Iris pigment epithelial cell (primary cell): ENCODE measurements at regions not wholly inside any gene's neighbourhood (a gene's known extent, or its start where the extent isn't known, plus 50 kb on each side); places are given as distances from the start of the nearest gene placed in this dataset.

Source experiments
- DNase-seq: peaks from one replicate; pipeline ENCODE4 v3.0.0-alpha.2; 2011; ENCODE audit warnings: low read depth

- peak; percentile 34 for DNase-seq
Observed at GRCh38 chr3:104556372-104557078, 810.2 kb upstream of the ALCAM start.

GRCh38 chr3:104561324-104561723 is 805.4 kb upstream of the ALCAM start:
- no peak for DNase-seq

DNA sequence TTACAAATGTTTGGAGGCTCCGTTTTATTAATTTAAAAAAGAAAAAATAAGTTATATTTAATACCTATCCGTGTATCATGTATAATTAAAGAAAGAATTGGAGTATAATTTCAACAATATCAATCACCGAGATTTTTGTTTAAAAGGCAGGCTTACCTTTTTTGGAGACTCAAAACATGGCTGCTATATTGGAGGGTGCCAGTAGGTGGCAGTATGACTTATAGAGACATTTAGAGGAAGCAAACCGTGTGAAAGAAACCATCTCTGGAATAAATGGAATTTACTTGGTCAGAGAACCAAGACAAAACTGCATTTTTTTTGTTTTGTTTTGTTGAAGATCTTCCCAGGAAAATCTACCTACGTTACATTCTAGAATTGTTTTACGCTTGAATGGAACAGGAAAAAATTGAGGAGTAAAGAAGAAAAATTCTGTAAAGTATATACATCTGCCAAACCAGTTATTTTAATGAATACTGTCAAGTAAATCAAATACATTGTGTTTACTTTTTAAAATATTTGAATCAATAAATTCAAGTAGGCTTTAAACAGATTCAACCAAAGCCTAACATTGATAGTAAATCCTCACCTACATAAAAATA is 802.6 kb upstream of the ALCAM start:
- DNase-seq: peak; percentile 63

DNA sequence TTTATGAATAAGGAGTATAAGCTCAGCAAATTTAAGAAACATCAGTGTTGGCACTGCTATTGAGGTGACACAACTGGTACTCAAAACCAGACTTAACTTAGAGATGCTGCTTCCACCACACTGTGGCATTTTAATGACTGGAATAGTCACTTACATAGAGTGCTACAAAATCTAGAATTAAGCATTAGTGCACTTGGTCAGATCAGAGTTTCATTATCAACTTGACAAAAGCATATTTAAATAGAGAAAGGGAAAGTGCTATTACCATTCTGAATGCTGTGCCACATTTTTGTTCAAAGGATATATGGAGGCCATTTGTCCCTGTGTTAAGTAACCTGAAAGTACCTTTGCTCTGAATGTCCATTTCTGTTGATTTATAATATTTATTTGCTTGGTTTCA is 800.7 kb upstream of the ALCAM start:
- no peak for DNase-seq

- DNase-seq: no peak
Observed at GRCh38 chr3:104575634-104576033, 791.1 kb upstream of the ALCAM start.

DNA sequence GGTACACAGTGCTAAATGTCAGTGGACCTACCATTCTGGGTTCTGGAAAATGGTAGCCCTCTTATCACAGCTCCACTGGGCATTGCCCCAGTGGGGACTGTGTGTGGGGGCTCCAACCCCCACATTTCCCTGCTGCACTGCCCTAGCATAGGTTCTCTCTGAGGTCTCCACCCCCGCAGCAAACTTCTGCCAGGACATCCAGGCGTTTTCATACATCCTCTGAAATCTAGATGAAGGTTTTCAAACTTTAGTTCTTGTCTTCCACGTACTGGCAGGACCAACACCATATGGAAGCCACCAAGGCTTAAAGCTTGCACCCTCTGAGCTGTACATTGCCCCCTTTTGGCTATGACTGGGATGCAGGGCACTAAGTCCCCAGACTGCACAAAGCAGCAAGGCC is 788.2 kb upstream of the ALCAM start:
- no peak for DNase-seq

DNA sequence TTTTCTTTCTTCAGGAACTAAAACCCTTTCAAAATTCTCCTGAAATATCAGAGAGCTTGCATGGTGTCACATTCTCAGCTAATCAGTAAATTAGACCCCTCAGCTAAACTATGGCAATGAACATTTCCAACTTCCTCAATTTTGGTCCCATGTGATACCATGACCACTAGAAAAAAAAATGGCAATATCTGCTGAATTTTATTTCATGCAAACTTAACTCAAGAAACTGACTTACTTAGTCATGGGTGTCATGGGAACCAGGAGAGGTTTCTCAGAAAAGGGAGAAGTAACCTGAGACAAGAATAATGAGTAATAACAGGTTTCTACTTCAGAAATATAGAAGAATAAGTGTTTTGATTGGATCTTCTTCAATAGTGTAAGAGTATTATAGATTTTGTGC is 784.6 kb upstream of the ALCAM start:
- peak; percentile 58 for DNase-seq

DNA sequence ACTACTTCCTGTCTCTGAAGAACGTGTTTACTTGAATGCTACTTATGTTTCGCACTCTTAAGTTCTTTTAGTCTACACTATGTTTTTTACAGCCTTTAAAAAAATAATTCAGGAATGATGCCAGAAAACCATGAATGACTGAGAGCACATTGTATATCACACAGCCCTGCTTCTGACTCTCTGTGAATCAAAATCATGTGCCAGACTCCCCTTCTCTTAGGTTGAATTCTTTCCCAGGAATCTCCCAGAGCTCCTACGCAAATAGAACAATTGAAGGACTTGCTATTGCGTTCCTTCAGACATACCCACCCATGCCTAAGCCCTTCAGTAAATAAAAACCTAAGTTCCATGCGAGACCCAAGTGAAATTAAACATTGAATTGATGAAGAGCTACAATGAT is 782.0 kb upstream of the ALCAM start:
- DNase-seq: no peak

GRCh38 chr3:104586344-104586743 is 780.4 kb upstream of the ALCAM start:
- no peak for DNase-seq

DNA sequence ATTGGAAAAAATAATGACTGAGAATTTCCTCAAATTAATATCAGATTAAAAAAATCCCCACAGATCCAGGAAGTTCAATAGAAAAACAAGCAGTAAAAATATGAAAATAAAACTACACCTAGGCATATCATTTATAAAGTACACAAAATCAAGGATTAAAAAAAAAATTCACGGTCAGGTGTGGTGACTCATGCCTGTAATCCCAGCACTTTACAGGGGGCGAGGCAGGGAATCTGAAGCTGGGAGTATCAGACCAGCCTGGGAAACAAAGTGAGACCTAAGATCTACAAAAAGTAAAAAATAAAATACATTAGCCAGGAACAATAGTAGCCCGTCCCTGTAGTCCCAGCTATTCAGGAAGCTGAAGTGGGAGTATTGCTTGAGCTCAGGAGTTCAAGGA is 778.3 kb upstream of the ALCAM start:
- no peak for DNase-seq

DNA sequence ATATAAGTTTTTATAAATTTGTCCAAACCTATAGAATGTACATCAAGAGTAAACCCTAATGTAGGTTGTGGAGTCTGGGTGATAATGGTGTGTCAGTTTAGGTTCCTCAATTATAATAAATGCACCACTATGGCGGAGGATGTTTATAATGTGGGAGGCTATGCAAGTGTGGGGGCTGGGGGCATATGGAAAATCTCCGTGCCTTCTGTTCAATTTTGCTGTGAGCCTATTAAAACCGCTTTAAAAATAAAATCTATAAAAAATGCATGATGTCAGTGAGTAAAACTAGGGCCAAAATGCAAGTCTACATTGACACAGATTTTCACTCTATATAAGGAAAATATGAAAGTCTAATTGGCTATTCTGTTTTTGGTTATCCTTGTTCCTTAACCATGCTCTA is 774.9 kb upstream of the ALCAM start:
- DNase-seq: no peak

- no peak for DNase-seq
Observed at GRCh38 chr3:104594491-104594890, 772.2 kb upstream of the ALCAM start.

GRCh38 chr3:104596054-104596453 is 770.7 kb upstream of the ALCAM start:
- DNase-seq: peak; percentile 16

GRCh38 chr3:104596551-104596950 is 770.2 kb upstream of the ALCAM start:
- peak; percentile 67 for DNase-seq

DNA sequence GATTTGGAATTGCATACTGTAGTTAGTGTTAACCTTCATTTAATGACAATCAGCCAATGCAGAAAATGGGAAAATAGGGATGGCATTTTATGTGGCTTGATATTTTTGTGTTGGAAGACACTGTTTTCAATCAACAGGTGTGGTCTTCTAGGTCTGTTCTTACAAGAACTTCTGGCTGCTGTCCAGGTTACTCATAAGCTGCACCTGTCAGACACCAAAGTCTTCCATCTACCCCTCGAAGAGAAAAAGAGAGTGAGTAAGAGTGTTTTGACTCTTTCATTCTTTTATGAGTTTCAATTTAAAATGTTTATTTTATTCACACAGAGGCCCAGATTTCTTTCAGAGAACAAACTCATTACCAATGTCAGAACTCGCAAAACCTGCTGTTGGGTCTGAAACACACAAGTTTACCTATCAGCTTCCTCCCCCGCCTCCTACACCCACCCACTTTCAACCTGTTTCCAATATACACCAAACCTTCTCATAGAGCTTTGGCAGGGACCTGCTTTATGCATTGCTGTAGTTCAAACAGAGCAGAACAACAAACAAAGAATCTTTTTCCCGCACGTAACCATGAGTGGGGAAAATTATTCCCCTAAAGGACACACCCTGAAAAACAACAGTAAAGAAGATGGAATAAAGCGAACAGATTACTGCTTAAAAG is 767.7 kb upstream of the ALCAM start:
- DNase-seq: no peak

DNA sequence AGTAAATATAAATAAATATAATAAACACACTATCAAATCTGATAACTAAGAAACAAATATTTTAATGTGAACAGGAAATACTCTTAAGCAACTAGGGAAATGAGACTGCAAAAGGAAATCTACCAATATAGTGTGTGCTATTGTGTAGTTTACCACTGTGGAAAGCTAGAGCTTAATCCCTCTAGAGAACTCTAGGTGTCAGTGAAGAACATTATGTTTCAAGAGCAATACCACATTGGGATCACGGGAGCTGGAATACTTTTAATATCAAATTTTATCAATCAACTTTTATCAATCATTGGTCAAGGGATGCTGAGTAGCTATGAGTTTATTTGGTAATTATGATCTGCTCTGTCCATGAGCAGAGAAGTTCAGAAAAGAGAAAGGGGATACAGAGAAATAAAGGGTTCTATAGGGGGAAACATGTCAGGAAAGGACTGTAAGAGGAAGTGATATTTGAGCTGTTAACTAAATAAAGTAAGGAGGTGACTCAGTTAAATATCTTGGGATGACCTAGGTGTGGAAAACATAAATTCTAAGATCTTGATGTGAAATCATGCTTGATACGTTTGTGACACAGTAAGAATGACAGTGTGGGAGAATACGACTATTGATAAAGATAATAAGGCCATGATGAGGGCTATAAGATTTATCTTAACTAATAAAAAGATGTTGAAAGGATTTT is 762.2 kb upstream of the ALCAM start:
- peak; percentile 60 for DNase-seq

DNA sequence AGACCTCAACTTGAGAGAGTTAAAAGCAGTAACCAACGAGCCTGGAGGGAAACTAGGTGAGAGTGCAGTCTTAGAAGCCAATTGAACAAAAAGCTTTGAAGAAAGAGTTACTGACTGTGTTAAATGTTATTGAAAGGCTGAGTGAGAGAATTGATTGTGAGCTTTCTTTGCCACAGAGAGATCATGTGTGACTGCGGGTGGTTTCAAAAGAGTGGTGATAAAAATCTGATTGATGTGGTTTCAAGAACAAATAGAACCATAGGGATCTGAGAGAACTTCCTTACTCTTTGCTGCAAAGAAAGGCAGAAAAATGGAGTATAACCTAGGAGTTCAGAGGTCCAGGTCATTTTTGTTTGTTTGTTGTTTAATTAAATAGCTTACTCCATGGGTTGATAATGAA is 759.9 kb upstream of the ALCAM start:
- DNase-seq: no peak

DNA sequence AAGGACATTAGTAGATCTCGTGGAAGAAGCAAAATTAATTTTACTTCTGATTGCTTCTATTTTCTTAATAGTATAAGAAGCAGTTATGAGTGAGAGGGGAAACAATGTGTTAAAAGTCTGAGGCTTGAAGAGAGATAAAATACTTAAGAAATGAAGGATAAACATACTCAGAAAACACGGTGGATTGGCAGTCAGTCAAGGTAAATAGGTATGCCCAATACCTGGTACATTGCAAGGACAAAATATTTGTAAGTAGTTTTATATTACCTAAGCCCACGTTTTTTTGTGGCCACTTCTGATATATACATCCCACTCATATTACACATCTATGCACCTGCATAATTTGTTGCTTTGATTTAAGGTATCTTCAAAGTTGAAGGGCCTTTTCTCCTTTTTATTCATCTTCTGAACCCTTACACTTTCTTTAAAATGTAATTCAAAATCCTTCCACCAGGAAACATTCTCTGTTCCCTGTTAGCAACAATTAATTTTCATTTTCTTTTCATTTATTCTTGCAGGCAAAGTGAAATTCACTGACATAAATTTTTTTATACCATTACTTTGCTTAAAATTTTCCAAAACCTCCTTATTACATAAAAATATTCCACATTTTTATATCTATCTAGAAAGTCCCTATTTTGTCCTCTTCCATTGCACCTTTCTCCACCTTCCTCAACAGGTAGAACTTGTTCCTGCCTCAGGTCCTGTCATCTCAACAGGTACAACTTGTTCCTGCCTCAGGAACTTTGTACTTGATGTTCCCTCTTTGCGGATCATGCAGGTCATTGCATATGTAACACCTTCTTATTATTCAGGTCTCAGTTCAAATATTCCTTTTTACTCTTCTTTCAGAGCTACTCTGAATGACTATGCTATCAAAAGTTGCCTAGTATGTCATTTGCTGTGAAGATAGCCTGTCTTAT is 755.7 kb upstream of the ALCAM start:
- no peak for DNase-seq

DNA sequence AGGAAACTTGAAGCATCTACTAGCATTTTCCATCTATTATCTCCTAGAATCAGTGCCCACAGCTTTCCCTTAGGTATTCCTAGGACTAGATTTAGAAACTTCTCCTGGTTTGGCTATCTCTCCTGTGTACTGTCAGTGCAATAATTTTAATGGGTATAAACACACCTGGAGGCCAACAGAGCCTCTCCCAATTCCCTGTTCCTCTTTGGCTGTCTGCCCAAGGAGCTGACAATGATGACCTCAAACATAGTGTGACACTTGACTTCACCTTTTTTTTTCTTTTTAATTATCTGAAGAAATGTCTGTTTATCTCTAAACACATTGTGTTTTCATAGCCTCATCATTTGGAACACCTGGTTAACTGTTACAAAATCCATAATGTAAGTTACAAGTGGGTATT is 754.5 kb upstream of the ALCAM start:
- DNase-seq: no peak

- DNase-seq: no peak
Observed at GRCh38 chr3:104614564-104614963, 752.1 kb upstream of the ALCAM start.

- DNase-seq: peak; percentile 72
Observed at GRCh38 chr3:104628185-104628789, 738.4 kb upstream of the ALCAM start.
